ENCODE measurements at regions not wholly inside any gene's neighbourhood (a gene's known extent, or its start where the extent isn't known, plus 50 kb on each side); places are given as distances from the start of the nearest gene placed in this dataset.

GRCh38 chr11:26204839-26205238 is 127.1 kb upstream of the ANO3 start:
- TF ChIP-seq CTCF (IDR thresholded peaks at IDR 0.05) (no peak), ESRRA (CRISPR knock-in tag; IDR thresholded peaks at IDR 0.05; ENCODE audit: borderline replicate concordance) (no peak), ETV6 (CRISPR knock-in tag; IDR thresholded peaks at IDR 0.05) (no peak), STAT6 (CRISPR knock-in tag; conservative IDR thresholded peaks at IDR 0.05; ENCODE audit: low read depth) (no peak), NFE2L1 (CRISPR knock-in tag; IDR thresholded peaks at IDR 0.05) (no peak), TCF7 (CRISPR knock-in tag; IDR thresholded peaks at IDR 0.05; ENCODE audit: low read depth) (no peak), ZNF532 (CRISPR knock-in tag; IDR thresholded peaks at IDR 0.05; ENCODE audit: borderline replicate concordance) (no peak), FOXP1 (CRISPR knock-in tag; IDR thresholded peaks at IDR 0.05; ENCODE audit: borderline replicate concordance) (no peak)
